PC-9 (cell line): ENCODE measurements at regions not wholly inside any gene's neighbourhood (a gene's known extent, or its start where the extent isn't known, plus 50 kb on each side); places are given as distances from the start of the nearest gene placed in this dataset.

Source experiments
- EZH2 ChIP-seq: fragments of 200-600 bp; sonication (generic); IDR thresholded peaks from 2 replicates; pipeline ENCODE4 v1.8.0; 2017; ENCODE audit warnings: antibody characterized with exemption, low read depth
- TF ChIP-seq, protein P1 (sequence below): fragments of 200-600 bp; sonication (generic); conservative IDR thresholded peaks from 2 replicates; pipeline ENCODE4 v1.6.1; 2017; ENCODE audit warnings: mixed run types, antibody characterized with exemption, mild to moderate bottlenecking, moderate library complexity

DNA sequence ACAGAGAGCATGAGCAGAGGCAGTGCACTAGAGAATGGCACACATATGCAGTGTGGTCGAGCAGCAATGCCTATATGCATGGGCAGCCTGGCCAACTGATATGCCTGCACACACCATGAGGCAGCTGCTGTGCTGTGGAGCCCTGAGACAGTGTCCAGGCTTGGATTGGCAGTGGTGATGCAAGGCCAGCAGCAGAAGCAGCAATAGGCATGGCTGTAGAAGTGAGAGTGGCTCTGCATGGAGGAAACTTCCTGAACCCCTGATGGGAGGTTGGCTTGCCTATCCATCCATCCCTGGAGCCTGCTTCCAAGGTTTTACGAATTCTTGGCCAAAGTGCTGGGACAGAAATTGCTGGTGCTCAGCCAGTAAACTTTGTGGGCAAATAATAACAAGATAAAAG is 89.7 kb downstream of the DIRAS3 start:
- no peak for TF ChIP-seq EZH2
- TF ChIP-seq, protein P1, sequence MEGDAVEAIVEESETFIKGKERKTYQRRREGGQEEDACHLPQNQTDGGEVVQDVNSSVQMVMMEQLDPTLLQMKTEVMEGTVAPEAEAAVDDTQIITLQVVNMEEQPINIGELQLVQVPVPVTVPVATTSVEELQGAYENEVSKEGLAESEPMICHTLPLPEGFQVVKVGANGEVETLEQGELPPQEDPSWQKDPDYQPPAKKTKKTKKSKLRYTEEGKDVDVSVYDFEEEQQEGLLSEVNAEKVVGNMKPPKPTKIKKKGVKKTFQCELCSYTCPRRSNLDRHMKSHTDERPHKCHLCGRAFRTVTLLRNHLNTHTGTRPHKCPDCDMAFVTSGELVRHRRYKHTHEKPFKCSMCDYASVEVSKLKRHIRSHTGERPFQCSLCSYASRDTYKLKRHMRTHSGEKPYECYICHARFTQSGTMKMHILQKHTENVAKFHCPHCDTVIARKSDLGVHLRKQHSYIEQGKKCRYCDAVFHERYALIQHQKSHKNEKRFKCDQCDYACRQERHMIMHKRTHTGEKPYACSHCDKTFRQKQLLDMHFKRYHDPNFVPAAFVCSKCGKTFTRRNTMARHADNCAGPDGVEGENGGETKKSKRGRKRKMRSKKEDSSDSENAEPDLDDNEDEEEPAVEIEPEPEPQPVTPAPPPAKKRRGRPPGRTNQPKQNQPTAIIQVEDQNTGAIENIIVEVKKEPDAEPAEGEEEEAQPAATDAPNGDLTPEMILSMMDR: no peak
